ENCODE measurements at regions not wholly inside any gene's neighbourhood (a gene's known extent, or its start where the extent isn't known, plus 50 kb on each side); places are given as distances from the start of the nearest gene placed in this dataset.

GRCh38 chr16:19980632-19981265 is 92.9 kb downstream of the GPR139 start:
- TF ChIP-seq CTCF (conservative IDR thresholded peaks at IDR 0.05) (peak; percentile 82), ZFX (IDR thresholded peaks at IDR 0.05) (no peak)
- H3K27ac ChIP-seq: no peak overlapping the region

GRCh38 chr16:19979638-19980037 is 94.1 kb downstream of the GPR139 start:
- no peak overlapping the region for H3K27ac ChIP-seq
- TF ChIP-seq ZFX (IDR thresholded peaks at IDR 0.05): no peak
- TF ChIP-seq CTCF (conservative IDR thresholded peaks at IDR 0.05): no peak

- no peak for TF ChIP-seq CTCF (conservative IDR thresholded peaks at IDR 0.05)
- TF ChIP-seq ZFX (IDR thresholded peaks at IDR 0.05): no peak
- no peak overlapping the region for H3K27ac ChIP-seq
These were observed 90.0 kb upstream of the GPRC5B start for GRCh38 chr16:19974607-19975006.

- no peak for TF ChIP-seq ZFX (IDR thresholded peaks at IDR 0.05)
- TF ChIP-seq CTCF (conservative IDR thresholded peaks at IDR 0.05): no peak
- H3K27ac ChIP-seq: no peak overlapping the region
These were observed 87.5 kb upstream of the GPRC5B start for GRCh38 chr16:19972111-19972510.

- TF ChIP-seq ZFX (IDR thresholded peaks at IDR 0.05): no peak
- TF ChIP-seq CTCF (conservative IDR thresholded peaks at IDR 0.05): no peak
- H3K27ac ChIP-seq: no peak overlapping the region
These were observed 84.4 kb upstream of the GPRC5B start for GRCh38 chr16:19968891-19969683.

- TF ChIP-seq CTCF (conservative IDR thresholded peaks at IDR 0.05): no peak
- TF ChIP-seq ZFX (IDR thresholded peaks at IDR 0.05): no peak
- H3K27ac ChIP-seq: no peak overlapping the region
These were observed 83.3 kb upstream of the GPRC5B start for GRCh38 chr16:19967963-19968362.

GRCh38 chr16:19967561-19967960 is 82.9 kb upstream of the GPRC5B start:
- TF ChIP-seq CTCF (conservative IDR thresholded peaks at IDR 0.05) (no peak), ZFX (IDR thresholded peaks at IDR 0.05) (no peak)
- H3K27ac ChIP-seq: no peak overlapping the region

Measured in C4-2B (cell line).